GM18508 (cell line): ENCODE measurements at regions not wholly inside any gene's neighbourhood (a gene's known extent, or its start where the extent isn't known, plus 50 kb on each side); places are given as distances from the start of the nearest gene placed in this dataset.

Source experiments
- ATAC-seq: cut with Tn5 transposase; IDR thresholded peaks from one replicate; pipeline ENCODE4 v1.9.1; 2021; ENCODE audit warnings: moderate number of reproducible peaks; ENCODE audit not compliant: insufficient read depth, unreplicated experiment

DNA sequence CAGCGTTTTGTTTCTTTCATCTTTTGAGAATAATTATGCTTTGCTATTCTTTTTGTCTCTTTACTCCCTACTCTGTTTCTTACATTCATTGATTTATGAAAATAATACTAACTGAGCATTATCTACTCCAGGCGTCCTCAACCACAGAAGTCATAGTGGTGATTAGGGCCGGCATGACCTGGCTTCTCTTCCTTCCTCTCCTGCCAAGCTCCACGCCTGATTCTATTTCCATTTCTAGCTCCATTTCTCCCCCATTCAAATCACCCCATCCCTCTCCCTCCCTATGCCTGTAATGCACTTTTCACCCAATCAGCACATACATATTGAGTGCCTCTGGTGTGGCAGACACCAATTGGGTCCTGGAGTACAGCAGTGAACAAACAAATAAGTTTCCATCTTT lies 183.2 kb upstream of the GPR12 start:
- ATAC-seq = no peak

DNA sequence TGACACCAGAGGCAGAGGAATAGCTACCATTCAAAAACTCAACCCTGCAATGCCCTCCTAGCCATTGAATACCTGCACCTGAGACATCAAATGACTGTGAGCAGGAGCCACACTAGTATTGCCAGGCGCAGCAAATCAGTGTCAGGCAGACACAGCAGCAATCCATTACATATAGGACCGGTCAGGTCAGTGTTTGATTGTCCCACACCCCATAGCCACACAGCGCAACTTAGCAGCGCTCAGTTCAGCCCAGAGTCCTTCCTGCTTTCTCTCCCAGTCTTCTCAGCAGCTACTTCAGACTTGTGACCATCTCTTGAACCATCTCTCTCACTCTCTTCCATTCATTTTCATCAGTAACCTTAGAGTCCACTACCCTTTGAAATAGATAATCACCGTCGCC lies 181.6 kb upstream of the GPR12 start:
- no peak for ATAC-seq

DNA sequence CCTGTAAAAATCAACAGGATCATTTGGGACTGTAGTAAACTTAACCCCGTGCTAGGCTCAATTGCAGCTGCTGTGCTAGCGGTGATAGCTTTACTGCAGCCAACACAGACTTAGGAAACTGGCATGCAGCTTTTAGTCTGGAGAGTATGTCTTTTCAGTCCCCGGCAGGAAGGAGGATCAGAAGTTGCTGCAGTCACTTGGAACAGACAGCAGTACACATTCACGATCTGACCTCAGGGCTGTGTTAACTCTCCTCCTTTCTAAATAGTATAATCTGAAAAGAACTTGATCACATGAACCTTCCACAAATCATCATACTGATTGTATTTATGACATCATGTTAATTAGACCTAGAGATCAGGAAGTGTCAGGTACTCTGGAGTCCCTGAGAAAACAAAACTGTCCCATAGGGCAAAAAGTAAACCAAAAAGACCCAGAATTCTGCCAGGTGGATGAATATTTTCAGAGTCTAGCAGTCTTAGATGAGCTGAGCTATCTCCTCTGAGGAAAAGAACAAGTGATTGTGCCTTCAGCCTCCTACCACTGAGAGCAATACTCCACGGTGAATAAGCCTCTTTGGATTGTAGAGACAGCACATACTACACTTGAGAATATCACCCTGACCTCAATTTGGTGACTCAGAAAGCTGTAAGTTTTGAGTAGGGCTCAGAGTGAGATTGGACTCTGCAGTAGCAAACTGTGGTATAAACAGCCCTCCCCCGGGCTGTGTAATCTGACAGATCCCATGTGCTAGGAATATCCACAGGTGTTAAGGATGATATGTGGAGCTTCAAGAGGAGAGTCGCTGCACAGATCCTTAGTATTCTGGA lies 181.0 kb upstream of the GPR12 start:
- ATAC-seq = no peak

DNA sequence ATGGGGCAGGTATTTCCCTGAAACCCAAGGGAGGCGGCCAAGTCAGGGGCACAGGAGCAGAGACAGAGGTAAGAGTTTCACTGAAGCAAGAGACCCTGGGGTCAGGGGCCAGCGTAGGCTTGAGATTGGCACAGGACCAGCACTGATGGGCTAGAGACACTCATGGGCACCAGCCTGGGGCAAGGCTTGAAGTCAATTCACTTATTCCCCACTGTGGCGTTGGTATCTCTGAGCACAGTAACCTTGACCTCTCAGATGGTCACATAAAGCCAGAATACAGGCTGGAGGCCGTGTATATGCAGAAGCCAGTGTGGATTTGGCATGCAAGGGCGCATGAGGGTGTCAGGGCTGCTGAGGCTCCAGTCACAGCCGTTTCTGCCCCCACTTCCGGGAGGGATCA lies 173.5 kb upstream of the GPR12 start:
- ATAC-seq = no peak

DNA sequence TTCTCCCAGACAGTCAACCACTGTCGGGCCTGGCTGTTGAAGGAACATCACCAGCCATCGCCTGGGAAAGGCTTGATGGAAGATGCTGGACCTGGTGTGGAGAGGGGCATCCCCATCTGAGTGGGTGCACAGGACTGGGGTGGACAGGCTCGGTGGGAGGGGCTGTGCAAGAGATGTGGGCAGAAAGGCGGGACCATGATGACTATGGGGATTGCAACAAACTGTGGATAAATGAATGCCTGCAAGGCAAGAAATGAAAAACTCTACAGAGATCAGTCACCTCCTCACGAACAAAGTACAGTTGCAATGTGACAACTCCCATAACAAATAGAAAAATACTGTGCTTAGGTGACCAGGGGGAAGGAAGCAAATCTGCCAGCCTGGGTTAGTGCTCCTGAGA lies 171.9 kb upstream of the GPR12 start:
- no peak for ATAC-seq

DNA sequence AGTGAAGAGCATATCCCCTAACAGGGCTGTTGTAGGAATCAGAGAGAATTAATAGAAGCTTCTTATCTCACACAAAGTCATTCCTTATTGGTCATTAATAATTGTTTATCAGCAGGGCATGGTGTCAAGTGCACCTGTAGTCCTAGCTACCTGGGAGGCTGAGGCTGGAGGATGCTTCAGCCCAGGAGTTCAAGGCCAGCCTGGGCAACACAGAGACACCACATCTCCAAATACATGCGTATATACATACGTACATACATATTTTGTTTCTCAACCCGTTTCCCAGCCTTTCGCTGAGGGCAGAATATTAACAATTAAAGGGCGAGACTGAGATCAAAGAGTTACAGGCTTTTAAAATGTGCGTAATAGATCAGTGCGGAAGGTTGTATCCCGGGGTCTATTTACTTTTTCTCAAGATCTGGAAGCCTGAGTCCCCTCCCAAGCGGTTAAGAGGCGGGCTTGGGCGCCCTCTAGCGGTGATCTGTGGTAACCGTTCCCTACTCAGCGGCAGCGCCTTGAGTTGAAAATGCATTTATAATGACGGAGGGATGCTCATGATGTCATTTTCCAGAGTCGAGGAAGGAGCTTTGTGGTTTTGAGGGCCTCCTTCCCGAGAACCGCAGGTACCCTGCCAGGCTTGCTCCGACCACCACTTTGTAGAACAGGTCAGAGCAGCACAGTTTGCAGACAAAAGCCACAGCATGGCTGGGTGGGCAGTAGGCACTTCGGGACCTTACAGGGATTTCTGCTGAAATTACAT lies 169.6 kb upstream of the GPR12 start:
- ATAC-seq = no peak

DNA sequence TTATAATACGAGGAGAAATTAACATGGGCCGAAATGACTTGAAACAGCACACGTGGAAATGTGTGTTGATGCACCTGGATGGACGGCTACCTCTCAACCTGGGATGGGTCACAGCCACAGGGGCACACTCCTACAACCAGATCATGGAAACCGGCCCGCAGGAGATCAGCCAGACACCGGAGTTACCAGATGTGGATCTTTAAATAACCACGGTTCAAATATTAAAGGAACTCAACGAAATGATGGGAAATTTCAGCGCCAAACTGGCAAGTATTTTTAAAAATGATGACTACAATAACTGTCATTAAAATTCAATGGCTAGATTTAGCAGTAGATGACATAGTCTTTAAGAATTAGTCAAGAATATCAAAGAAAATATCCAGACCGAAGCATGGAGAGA lies 166.9 kb upstream of the GPR12 start:
- ATAC-seq = no peak

DNA sequence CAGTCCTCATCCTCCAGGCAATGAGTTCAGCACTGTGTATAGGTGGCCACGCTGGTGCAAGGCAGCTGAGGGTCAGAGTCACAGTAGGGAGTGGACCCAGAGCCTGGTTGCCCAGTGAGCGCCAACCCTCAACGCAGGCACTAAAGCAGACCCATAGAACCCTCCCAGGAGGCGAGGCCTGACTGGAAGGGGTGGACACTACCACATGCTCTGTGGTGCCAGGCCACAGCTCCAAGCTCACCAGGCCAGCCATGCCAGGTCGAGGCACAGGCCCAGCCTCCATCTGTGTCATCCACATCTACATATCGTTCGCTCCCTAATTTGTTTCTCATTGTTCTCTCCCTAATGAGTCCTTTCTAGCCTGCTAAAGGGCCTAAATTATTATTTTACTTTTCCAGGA lies 165.8 kb upstream of the GPR12 start:
- ATAC-seq = no peak

DNA sequence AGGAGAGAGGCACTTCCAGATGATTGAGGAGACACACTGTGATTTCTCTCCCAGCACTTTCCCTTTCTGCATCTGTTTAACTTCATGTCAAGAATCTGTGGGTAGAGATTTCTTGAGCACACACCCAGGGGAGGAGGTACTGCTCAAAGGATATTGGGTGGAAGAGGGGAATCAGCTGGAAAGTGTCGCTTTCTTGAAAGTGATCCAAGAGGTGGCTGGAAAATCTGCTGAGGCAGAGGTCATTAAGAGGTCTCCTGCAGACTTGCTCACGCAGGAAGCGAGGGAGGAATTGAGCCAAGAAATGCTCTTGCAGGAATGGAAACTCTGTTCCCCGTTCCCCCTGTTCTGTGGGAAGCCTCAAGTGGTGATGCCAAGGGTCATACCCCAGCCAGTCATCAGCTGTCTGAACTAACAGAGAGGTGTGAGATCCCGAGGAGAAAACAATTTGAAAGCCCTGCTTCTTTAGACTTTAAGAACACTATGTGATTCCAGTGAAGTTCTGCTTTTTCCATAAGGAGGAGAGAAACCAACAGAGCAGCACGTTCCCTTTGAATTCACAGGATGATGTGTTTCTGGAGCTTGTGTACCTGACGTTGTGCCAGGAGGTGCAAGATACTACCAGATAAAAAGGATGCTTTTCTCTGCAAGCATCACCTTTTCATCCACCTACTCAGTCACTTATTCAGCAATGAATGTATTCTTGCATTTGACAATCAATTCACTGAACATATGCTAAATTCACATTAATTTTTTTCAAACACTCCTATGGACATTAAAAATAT lies 163.4 kb upstream of the GPR12 start:
- no peak for ATAC-seq

DNA sequence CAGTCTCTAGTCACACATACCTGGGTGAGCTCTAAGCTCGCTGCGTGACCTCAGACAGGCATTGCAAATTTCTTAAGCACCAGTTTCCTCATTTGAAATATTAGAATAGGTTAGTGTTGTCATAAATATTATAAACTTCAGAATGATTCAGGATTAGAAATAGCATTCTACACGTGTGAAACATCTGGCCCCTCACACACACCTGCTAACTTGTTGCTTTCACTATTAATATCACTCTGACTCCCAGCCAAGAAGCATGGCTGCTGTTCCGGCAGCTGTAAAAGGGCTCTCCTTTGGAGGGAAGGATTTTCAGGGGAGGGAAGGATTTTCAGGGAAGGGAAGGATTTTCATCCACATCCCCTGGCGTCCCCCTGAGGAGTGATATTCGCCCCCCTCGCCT lies 161.3 kb upstream of the GPR12 start:
- no peak for ATAC-seq

DNA sequence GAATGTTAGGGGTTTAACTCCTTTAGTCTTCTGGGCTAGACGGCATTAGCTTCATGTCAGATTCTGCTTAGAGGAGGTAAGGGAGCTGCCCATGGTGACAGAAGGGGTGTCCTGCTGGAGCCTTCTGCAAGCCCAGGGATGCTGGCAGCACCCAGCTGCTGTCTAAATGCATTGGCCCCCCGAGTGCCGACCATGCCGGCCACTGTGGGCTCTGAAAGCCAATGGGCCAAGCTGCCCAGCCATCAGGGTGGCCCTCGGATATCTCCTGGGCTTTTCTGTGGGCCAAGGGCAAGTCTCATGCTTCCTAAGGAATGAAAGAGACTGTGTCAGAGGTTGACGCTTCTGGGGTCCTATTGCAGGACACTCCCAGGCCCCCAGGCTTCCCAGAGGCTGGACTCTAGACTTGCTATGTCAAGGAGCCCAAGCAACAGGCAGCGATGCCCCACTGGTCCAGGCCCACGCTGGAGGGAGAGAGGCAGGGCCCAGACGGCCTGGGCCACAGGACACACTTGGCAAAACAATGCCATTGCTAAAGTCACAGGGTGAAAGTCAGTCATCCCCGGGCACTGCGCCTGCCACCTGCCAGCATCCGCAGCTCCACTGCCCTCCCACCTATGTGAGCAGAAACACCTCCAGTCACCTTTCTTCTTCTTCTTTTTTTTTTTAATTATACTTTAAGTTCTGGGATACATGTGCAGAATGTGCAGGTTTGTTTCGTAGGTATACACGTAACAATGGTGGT lies 160.2 kb upstream of the GPR12 start:
- no peak for ATAC-seq

DNA sequence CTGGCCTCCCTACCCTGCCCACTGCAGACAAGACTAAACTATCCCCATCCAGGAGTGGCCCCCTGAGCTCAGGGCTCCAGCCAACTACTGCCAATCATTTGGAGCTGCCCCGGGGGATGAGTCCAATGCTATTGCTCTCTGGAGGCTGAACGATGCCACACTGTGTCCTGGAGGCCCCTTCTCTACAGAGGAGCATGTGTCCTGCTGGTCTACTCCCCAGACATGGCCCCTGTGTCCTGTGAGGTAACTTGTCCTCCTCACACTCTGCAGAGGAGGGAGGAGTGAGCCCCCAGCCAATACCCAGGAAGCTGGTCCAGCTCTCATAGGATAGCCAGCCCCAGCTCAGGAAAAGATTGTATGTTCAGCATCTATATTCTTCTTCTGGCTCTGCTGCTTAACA lies 159.1 kb upstream of the GPR12 start:
- ATAC-seq = no peak

DNA sequence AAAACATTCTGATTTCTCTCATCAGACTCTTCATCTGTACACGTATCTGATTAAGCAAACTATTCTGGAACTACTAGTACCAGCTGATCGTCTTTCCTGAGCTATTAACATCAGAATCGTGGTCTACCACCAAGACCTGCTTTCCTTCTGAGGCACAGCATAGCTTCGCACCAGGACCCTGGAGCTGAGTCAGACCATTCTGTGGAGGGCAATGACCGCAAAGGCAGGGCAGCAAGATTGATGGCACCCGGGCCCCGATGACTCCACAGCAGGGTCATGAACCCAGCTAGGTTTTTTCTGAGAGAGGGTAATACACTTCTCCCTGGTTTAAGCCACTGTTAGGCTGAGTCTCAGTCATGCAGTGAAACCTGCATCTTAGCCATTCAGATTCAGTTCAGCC lies 158.7 kb upstream of the GPR12 start:
- ATAC-seq = no peak

DNA sequence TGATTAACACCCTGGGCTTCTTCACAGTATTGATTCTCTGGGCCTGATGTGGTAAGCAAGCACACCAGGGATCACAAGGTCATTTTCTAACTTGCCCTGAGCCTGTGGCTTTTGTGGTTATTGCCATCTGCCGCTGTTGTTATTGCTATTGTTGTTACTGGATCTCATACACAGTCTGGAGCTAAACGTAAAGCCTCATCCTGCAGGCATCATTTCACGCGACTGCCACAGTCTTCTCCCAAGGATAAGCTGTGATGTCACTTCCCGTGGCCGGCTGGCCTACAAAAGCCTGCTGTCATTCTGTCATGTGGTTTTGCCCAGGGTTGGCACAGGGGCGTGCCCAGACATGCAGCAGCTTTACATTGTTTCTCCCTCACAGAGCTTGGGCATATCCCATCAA lies 154.0 kb upstream of the GPR12 start:
- ATAC-seq = peak; percentile 40

DNA sequence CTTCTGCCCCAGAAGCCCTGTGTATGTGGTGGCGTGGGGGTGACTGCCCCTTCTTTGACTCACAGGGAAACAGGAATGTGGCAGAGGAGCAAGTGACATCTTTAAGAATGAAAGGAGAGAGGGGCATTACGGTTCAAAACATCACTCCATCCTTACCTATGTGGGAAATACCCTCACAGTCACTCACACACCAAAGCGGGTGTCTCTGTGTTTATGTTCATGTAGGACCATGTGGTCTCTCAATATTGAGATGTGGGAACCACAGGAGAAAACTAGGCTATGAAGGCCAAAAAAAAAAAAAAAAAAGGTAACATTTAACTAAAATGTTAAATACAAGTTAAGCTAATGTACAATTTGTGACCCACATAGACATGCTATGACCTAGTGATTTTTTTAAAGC lies 153.6 kb upstream of the GPR12 start:
- ATAC-seq = no peak

DNA sequence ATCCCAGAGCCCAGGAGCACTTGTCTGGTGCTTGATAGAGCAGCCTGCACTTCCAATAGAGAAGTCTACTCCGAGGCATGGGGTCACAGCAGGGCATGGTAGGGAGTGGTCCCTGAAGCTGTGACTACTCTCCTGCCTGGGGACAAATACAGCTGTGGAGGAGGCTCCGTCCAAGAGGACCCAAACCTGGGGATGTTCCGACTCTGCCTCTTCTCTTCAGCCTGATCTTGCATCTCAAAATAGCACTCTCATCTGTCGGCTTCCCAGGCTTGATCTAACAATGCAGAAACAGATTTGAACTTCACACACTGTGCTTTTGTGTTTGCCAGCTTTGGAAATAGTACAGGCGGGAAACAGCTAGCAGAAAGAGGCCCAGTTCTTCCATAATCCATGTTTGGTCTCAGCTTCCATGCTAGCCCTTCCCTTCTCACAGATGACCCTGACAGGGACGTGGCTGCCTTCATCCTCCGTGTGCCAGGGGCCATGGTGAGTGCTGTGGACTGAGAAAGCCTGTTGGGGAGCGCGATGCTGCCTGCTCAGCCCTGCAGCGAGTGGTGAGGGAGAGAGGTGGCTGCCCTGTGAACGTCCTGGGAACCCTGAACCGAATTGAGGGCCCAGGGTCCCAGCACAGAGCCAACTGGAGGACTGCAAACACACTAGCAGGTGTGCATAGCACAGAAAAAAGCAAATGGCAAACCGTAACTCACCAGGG lies 150.3 kb upstream of the GPR12 start:
- no peak for ATAC-seq

DNA sequence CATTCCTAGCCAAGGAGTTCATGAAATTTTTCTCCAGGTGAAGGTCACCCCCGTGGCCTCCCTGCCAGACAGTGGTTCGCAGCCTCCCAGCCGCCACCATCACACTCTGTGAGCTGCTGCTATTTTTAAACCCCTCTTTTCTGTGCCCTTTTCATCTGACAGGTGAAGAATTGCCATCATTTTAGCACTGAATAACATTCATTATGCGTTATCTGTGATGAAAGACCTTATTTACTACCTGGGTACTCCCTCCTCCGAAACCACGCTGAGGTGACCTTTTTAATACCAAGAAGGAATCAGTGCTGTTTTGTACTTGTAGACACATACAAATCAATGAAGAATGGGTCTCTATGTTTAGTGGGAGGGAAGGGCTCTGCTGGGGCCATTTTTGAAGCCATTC lies 148.9 kb upstream of the GPR12 start:
- no peak for ATAC-seq

DNA sequence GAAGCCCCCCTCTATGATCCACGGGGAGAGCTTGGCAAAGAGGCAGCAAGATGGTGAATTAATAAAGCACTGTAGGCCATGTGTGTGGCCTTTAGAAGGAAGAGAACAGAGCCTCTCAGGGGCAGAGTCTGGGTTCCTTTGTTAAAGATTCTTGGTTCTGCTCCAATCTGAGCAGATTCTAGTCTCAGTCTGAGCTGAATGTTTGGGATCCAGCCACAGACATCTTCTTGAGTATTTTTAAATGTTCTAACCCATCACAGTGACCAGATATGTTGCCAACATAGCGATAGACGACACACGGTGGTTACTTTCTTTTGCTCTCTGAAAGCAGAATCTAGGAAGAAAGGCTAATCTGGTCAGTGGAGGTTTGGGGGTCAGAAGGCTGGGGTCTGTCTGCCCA lies 147.5 kb upstream of the GPR12 start:
- ATAC-seq = no peak

DNA sequence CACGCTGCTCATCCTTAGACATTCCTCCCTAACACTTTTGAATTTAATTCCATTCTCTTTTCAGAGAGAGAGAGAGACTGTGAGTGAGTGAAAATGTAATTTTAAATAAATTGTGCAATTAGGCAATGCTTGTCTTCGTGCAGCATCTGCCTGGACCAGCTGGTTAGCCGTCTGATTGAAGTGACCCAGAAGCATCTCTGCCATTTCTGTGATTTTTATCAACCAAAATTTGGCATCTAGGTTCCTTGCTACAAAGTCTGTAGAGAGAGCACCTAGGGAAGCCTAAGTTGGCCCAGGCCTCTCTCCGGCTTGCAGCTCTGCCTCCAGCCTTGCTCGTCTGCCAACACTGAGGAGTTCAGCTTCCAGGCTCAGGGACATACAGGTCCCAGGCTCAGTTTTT lies 138.6 kb upstream of the GPR12 start:
- no peak for ATAC-seq
